SHP77 treated with DMSO at 0.1 percent for 48 hours (cell line): ENCODE measurements at regions not wholly inside any gene's neighbourhood (a gene's known extent, or its start where the extent isn't known, plus 50 kb on each side); places are given as distances from the start of the nearest gene placed in this dataset.

Source experiments
- DNase-seq: peaks from one replicate; lab custom pipeline; 2025; lab: John Stamatoyannopoulos, UW

DNA sequence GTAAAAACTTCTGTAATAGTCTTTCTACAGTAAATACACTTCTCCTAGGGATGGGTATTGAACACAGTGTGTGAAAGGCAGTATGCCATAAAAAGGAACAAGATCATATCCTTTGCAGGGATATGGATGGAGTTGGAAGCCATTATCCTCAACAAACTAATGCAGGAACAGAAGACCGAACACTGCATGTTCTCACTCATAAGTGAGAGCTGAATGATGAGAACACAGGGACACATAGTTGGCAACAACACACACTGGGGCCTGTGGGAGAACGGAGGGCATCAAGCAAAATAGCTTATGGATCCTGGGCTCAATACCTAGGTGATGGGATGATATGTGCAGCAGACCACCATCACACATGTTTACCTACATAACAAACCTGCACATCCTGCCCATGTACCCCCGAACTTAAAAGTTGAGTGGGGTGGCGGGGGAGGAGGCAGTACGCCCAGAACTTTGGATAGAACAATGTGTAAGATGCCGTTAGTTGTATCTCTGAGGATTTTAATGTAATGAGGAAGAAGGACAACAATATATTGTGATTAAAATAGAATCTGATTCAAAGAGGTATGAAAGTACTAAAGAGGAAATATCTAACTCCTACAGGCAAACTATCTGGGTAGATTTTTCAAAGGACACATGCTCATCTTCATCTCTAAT, 183.2 kb downstream of the NDFIP2 start:
- no peak for DNase-seq

GRCh38 chr13:79663435-79663834, 182.5 kb downstream of the NDFIP2 start:
- no peak for DNase-seq

- DNase-seq, result no peak
Measured at GRCh38 chr13:79662882-79663281, 181.9 kb downstream of the NDFIP2 start.

GRCh38 chr13:79660361-79660760, 179.4 kb downstream of the NDFIP2 start:
- DNase-seq, result no peak

DNA sequence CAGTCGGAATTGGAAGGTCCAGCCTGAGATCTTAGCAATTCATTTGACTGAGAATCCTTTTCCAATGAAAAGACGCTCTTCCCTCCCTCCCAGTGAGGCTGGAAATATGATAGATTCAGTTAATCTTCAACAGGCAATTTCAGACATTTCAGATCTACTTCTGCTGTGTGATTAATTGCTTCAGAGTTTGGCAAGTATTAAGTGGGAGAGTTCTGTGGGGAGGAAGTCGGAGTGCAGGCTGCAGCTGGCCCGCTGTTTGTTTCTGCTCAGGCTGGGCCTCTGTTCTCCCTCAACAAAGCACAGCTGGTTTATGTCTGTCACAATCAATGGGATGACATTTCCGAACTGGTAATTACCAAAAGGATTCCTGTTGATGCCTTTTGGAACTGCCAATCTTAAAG, 178.2 kb downstream of the NDFIP2 start:
- peak; percentile 26 for DNase-seq

- no peak for DNase-seq
Measured at GRCh38 chr13:79658333-79658975, 177.5 kb downstream of the NDFIP2 start.

DNA sequence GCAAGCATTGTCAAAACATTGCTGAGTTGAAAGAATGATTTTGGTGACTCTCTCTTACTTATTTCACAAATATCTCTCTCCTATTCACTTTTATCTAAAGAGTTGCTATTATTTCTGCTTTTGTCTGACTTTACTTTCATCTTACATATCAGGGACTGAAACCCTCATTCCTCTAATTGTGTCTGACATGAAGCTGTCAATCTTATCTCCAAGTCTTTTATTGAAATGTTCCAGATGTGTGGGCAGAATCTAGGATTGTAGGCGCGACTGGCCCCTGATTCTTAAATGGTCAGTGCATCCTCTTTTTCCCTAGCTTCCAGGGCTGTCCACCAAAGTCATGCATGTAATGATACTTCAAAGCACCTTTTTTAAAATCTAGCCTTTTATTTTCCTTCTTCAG, 174.6 kb downstream of the NDFIP2 start:
- no peak for DNase-seq

DNA sequence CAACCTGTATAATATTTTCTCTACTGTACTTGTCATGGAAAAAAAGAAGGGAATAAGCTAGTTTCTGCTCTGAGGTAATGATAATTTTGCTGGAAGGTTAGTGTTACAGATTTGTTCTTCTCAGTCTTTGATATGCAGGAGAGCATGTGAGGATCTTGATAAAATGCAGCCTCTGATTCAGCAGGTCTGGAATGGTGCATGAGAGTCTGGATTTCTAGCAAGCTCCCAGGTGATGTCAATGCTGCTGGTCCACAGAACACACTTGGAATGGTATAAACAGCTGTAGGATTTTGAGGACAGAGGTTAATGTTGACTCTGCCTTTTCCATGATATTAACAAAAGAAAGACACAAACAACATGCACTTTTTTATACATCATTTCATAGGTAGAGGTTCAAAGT, 173.6 kb downstream of the NDFIP2 start:
- DNase-seq, result no peak

DNA sequence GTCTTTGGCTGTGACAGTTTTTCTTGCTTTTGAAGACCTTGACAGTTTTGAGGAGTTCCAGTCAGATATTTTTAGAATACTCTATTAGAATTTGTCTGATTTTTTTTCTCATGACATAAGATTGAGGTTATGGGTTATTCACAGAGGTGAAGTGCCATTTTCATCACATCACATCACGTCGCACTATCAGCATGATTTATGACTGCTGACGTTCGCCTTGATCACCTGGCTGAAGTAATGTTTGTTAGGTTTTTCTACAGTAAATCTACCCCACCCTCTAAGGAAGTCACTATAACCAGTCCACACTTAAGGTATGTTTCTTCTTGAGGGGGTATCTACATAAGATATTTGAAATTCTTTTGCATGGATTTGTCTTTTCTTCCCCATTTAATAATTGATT, 169.7 kb downstream of the NDFIP2 start:
- DNase-seq, result no peak

DNA sequence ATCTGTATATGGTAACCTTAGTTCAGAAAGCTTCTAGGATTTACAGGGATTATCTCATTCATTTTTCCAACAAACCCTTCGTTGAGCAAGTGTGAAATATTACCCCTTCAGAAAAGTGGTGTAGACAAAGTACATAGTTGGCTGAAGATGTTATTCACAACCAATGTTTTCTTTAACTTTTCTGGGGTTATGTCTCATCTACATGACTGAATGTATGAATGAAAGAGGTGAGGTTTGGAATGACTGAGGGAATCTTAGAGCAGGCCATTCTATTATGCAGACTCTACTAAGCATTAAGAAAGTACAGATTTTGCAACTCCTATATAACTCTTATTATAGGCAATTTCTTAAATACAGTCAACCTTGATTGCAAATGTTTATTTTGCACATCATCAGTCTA, 167.2 kb downstream of the NDFIP2 start:
- DNase-seq, result no peak

DNA sequence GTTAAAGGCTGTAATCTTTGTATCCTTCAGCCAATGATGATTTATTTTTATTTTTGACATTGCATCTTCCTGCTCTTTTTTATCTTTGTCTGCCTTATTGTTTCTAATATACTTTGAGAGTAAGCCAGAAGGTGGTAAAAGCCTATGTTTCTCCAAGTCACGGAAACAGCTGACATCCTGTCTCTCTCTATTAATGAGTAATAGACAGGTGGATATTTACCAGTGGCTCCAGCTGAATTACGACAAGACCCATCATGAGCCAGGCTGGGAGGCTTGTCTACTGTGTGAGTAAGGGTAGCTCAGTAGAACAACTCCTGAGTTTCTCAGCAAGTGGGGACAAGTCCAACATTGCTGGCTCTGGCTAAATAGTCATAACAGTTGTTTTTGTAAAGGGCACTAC, 166.6 kb downstream of the NDFIP2 start:
- DNase-seq, result peak; percentile 20

DNA sequence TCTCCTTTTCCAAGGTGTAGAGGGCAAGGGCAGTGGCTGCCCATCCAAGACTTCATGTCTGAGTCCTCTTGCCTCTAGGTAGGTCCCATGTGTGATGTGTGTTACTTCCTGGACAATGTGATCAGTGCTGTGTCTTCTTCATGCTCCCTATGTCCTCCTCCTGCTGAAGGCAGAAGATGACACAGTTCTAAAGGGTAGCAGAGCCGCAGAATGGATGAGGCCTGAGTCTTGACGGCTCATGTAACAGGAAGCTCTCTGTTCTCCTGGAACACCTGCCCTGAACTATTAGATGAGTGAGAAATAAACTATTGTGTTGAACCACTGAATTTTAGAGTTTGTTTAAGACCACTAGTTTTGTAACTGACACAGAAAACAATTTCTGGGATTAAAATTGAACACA, 165.9 kb downstream of the NDFIP2 start:
- no peak for DNase-seq

GRCh38 chr13:79645569-79645968, 164.6 kb downstream of the NDFIP2 start:
- peak; percentile 47 for DNase-seq

- no peak for DNase-seq
Measured at GRCh38 chr13:79642596-79642995, 161.6 kb downstream of the NDFIP2 start.

- DNase-seq, result no peak
Measured at GRCh38 chr13:79637133-79637763, 156.3 kb downstream of the NDFIP2 start.

- no peak for DNase-seq
Measured at GRCh38 chr13:79631051-79631659, 150.2 kb downstream of the NDFIP2 start.

DNA sequence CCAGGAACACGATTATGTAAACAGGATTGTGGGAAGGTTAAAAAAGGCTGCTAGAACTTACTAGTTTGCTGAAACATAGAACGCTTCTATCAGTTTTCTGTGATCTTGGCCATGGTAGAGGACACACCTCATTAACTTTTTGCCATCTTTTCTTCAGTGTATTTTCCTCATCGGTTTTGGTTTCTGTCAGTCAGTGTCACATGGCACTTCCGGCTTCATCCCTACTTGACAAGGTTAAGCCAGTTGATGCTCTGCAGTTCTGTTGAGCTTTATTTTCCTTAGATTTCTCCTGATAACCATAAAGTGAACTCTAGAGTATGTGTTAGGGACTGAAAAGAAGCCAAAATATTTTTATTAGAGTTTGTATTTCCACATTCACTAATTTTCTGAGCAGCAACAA, 147.5 kb downstream of the NDFIP2 start:
- no peak for DNase-seq

GRCh38 chr13:79626924-79627323, 146.0 kb downstream of the NDFIP2 start:
- no peak for DNase-seq

- no peak for DNase-seq
Measured at GRCh38 chr13:79625517-79625916, 144.6 kb downstream of the NDFIP2 start.

DNA sequence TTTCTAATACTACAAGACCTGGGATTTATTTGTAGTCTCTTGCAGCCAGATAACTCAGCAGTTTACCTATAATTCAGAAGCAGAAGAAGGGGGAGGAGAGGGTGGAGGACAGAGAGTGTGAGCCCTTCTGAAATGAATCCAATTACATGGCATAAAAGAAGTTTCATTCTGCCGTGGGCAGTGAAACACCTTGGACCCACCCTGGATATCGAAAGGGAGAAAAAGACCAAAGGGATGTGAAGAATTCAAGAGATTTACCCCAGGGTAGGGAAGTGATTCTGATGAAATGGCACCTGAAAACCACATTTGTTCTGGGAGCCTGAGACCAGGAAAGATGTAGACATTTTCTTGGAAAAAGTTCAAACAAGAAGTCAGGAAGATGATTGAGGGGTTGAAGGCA, 140.9 kb downstream of the NDFIP2 start:
- no peak for DNase-seq

DNA sequence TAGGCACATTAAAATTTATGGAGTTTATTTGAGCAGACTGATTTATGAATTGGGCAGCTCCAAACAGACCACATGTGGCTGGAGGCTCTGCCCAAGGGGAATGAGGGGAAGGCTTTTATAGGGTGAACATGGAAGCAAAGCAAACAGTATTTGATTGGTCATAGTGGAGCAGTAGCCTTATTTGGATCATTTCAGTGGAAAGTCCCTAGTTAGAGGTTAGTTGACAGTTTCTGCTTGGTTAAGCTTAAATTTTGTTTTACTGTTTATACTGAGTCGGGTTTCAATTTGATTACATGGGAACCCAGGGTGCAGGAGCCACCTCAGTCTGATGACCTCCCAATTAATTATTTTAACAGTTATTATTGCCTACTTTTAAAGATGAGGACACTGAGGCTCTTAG, 140.5 kb downstream of the NDFIP2 start:
- no peak for DNase-seq

- no peak for DNase-seq
Measured at GRCh38 chr13:79614250-79614918, 133.4 kb downstream of the NDFIP2 start.

GRCh38 chr13:79612604-79613003, 131.6 kb downstream of the NDFIP2 start:
- no peak for DNase-seq
